ENCODE measurements at regions not wholly inside any gene's neighbourhood (a gene's known extent, or its start where the extent isn't known, plus 50 kb on each side); places are given as distances from the start of the nearest gene placed in this dataset.

DNA sequence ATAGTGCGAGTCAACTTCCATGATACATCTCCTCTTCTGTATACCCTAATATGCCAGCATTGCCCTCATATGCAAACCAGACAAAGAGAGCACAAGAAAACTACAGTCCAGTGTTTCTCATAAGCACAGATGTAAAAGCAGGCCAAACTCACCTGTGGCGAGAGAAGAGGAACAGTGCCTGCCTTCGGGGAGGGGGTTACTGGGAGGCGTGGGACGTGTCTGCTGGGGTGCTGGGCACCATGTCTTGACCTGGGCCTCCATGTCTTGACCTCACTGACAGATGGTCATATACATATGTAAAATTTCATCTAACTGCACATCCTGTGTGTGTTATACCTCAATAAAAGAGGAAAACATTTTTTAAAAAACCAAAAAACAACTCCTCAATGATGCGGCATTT, 159.3 kb upstream of the PPP1R26 start:
- DNase-seq (ENCODE audit: low read depth): no peak
- TF ChIP-seq, protein P1, sequence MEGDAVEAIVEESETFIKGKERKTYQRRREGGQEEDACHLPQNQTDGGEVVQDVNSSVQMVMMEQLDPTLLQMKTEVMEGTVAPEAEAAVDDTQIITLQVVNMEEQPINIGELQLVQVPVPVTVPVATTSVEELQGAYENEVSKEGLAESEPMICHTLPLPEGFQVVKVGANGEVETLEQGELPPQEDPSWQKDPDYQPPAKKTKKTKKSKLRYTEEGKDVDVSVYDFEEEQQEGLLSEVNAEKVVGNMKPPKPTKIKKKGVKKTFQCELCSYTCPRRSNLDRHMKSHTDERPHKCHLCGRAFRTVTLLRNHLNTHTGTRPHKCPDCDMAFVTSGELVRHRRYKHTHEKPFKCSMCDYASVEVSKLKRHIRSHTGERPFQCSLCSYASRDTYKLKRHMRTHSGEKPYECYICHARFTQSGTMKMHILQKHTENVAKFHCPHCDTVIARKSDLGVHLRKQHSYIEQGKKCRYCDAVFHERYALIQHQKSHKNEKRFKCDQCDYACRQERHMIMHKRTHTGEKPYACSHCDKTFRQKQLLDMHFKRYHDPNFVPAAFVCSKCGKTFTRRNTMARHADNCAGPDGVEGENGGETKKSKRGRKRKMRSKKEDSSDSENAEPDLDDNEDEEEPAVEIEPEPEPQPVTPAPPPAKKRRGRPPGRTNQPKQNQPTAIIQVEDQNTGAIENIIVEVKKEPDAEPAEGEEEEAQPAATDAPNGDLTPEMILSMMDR (IDR thresholded peaks at IDR 0.05; ENCODE audit: insufficient read depth, low read depth, low read length, missing control alignments): no peak
- no peak overlapping the region for H3K4me3 ChIP-seq (ENCODE audit: low read depth, low read length)

DNA sequence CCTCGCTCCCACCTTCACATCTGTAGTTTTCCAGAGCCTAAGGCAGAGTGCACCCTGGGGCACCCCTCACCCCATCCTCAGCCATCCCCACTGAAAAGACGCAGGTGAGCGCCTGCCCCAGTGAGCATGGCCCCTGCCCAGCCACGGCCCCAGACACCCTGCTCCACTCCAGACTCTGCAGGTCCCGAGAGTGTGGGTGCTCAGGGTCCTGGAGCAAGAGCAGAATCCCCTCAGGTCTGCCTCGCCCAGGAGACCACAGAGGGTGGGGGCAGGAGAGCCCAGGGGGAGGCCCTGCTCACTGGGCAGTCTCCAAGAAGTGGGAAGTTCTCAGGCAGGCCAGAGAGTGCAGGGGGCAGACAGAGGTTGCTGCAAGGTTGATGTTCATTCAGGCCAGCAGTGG, 158.6 kb upstream of the PPP1R26 start:
- no peak for DNase-seq (ENCODE audit: low read depth)
- H3K4me3 ChIP-seq (ENCODE audit: low read depth, low read length): no peak overlapping the region
- TF ChIP-seq, protein P1 (IDR thresholded peaks at IDR 0.05; ENCODE audit: insufficient read depth, low read depth, low read length, missing control alignments): no peak

DNA sequence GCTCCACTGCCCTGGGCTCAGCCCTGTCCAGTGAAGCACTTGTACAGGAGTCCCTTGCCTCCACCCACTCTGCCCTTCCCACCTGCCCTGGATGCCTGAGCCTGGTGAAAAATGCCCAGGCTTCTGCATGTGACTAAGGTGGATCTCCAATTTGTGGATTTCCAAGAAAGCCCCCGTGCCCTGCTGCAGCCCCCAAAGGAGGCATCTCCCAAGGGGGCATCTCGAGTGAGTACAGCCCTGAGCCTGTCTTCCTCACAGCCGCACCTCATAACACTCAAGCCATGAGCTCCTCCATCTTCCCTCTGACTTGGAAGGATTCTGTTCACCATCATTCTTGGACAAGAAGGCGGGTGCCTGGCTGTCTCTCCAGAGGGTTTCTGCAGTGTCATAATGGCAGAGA, 158.0 kb upstream of the PPP1R26 start:
- TF ChIP-seq, protein P1 (IDR thresholded peaks at IDR 0.05; ENCODE audit: insufficient read depth, low read depth, low read length, missing control alignments): no peak
- no peak overlapping the region for H3K4me3 ChIP-seq (ENCODE audit: low read depth, low read length)
- no peak for DNase-seq (ENCODE audit: low read depth)

DNA sequence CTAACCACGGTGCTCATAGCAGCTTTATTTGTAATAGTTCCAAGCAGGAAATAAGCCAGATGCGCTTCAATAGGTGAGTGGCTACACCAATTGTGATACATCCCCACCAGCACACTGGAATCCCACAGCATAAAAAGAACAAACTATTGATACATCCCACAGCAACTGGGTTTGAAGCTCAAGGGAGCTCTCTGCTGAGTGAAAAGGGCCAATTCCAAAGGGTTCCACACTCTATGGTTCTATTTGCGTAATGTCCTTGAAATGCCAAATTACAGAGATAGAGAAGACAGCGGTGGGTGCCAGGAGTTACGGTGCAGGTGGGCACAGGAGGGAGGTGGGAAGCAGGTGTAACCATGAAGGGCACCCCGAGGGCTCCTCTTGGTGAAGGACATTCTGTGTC, 155.3 kb upstream of the PPP1R26 start:
- no peak for DNase-seq (ENCODE audit: low read depth)
- TF ChIP-seq, protein P1 (IDR thresholded peaks at IDR 0.05; ENCODE audit: insufficient read depth, low read depth, low read length, missing control alignments): no peak

DNA sequence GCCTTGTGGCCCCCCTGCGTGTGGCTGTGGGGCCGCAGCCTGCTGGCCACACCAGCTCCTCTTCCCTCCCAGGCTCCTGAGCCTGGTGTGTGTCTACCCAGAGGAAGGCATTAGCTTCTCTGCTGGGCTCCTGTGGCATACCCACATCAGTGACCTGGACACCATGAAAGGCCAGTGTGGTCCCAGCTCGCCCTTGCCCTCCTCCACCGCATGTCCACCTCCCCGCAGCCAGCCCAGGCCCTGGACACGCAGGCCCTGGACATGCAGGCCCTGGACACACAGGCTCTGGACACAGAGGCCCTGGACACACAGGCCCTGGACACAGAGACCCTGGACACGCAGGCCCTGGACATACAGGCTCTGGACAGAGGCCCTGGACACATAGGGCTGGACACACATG, 153.4 kb upstream of the PPP1R26 start:
- no peak for DNase-seq (ENCODE audit: low read depth)
- H3K4me3 ChIP-seq (ENCODE audit: low read depth, low read length): no peak overlapping the region
- TF ChIP-seq, protein P1 (IDR thresholded peaks at IDR 0.05; ENCODE audit: insufficient read depth, low read depth, low read length, missing control alignments): no peak

More for the DNA sequence above, 155.3 kb upstream of the PPP1R26 start:
- no peak overlapping the region for H3K4me3 ChIP-seq (ENCODE audit: low read depth, low read length)

DNA sequence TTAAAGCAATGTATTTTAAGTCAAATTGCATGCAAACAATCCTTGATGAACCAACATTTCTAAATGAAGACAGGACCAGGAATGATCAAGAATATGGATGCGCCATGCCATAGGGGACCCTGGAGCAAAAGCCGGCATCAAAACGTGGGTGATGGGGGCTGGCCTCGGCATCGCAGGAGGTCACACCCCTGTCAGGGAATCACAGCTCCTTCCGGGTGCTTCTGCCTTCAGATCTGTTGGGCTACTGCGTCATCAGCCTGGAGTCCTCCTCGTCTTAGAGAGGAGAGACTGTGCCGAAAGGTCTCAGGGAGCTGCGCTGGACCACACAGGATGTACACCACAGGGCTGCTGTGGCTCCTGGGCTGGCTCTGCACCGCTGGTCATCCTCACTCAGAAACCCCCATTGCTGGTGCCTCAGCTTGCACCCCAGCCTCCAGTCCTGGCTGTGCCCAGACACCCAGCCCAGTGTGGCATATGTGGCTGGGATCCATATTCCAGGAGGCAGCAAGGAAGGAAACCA, 152.9 kb upstream of the PPP1R26 start:
- DNase-seq (ENCODE audit: low read depth): no peak

More for the DNA sequence above, 152.9 kb upstream of the PPP1R26 start:
- no peak overlapping the region for H3K4me3 ChIP-seq (ENCODE audit: low read depth, low read length)
- TF ChIP-seq, protein P1 (IDR thresholded peaks at IDR 0.05; ENCODE audit: insufficient read depth, low read depth, low read length, missing control alignments): no peak
